Chondrocyte (in vitro differentiated cells): ENCODE measurements at regions not wholly inside any gene's neighbourhood (a gene's known extent, or its start where the extent isn't known, plus 50 kb on each side); places are given as distances from the start of the nearest gene placed in this dataset.

ENCODE experiments used
- DNase-seq: peaks from one replicate; pipeline ENCODE4 v3.0.0; 2021; ENCODE audit warnings: mixed read lengths, low spot score
- H3K27ac Mint-ChIP-seq: one replicate; pipeline ENCODE4 v1.8.0; 2021; ENCODE audit warnings: mild to moderate bottlenecking, moderate library complexity, mixed read lengths; ENCODE audit not compliant: unreplicated experiment
- H3K27me3 Mint-ChIP-seq: 2 replicates; pipeline ENCODE4 v1.8.0; 2021; ENCODE audit warnings: low read depth, mixed read lengths
- H3K36me3 Mint-ChIP-seq: 2 replicates; pipeline ENCODE4 v1.8.0; 2021; ENCODE audit warnings: low read depth, mixed read lengths
- H3K4me1 Mint-ChIP-seq: 2 replicates; pipeline ENCODE4 v1.8.0; 2021; ENCODE audit warnings: low read depth, mild to moderate bottlenecking, mixed read lengths
- H3K4me3 Mint-ChIP-seq: one replicate; pipeline ENCODE4 v1.8.0; 2021; ENCODE audit warnings: mild to moderate bottlenecking, moderate library complexity, mixed read lengths; ENCODE audit not compliant: unreplicated experiment
- H3K9me3 Mint-ChIP-seq: 2 replicates; pipeline ENCODE4 v1.8.0; 2021; ENCODE audit warnings: low read depth, mixed read lengths
- TF ChIP-seq, protein P1 (sequence below): fragments of 200-600 bp; sonication (generic); IDR thresholded peaks from 2 replicates; pipeline ENCODE4 v1.5.0; 2021; ENCODE audit warnings: antibody characterized with exemption, mild to moderate bottlenecking, moderate library complexity

DNA sequence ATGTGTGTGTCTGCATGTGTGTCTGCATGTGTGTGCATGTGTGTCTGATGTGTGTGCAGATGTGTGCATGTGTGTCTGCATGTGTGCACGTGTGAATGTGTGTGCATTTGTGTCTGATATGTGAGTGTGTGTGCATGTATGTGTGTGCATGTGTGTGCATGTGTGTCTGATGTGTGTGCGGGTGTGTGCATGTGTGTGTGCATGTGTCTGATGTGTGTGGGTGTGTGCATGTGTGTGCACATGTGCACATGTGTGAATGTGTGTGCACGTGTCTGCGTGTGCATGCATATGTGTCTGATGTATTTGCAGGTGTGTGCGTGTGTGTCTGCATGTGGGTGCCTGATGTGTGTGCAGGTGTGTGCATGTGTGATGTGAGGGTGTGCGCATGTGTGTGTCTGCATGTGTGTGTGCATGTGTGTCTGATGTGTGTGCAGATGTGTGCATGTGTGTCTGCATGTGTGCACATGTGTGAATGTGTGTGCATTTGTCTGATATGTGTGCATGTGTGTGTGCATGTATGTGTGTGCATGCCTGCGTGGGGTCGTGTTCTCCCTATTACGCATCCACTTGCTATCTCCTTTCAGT, 470.1 kb upstream of the HS6ST1 start:
- no peak overlapping the region for H3K27ac Mint-ChIP-seq
- H3K4me1 Mint-ChIP-seq = no peaks in the 10 kb centered on the region
- H3K4me3 Mint-ChIP-seq = no peak overlapping the region
- H3K27me3 Mint-ChIP-seq = peaks cover 7% of the 10 kb centered on the region
- no peak for DNase-seq
- H3K36me3 Mint-ChIP-seq = no peaks in the 10 kb centered on the region
- no peaks in the 10 kb centered on the region for H3K9me3 Mint-ChIP-seq
- TF ChIP-seq, protein P1, sequence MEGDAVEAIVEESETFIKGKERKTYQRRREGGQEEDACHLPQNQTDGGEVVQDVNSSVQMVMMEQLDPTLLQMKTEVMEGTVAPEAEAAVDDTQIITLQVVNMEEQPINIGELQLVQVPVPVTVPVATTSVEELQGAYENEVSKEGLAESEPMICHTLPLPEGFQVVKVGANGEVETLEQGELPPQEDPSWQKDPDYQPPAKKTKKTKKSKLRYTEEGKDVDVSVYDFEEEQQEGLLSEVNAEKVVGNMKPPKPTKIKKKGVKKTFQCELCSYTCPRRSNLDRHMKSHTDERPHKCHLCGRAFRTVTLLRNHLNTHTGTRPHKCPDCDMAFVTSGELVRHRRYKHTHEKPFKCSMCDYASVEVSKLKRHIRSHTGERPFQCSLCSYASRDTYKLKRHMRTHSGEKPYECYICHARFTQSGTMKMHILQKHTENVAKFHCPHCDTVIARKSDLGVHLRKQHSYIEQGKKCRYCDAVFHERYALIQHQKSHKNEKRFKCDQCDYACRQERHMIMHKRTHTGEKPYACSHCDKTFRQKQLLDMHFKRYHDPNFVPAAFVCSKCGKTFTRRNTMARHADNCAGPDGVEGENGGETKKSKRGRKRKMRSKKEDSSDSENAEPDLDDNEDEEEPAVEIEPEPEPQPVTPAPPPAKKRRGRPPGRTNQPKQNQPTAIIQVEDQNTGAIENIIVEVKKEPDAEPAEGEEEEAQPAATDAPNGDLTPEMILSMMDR = no peak

DNA sequence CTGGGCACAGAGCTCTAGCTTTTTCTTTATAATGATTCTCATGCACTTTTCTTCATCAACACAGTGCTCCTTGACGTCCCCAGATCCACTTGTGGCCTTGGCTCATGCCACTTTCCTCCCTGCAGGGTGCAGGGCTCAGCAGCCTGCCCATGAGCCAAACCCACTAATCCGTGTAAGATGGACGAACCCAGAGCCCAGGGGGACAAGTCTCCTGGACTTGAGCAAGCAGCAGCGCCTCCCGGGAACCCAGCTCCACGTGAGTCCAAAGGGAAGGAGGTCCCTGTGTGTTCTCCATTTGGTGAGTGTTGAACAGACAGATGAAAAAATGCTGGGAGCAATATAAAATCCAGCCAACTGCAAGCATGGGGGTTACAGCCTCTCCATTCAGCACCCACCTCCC, 470.6 kb upstream of the HS6ST1 start:
- no peak overlapping the region for H3K27ac Mint-ChIP-seq
- H3K36me3 Mint-ChIP-seq = no peaks in the 10 kb centered on the region
- DNase-seq = no peak
- no peak overlapping the region for H3K4me3 Mint-ChIP-seq
- TF ChIP-seq, protein P1 = no peak
- H3K27me3 Mint-ChIP-seq = peaks cover 7% of the 10 kb centered on the region
- no peaks in the 10 kb centered on the region for H3K9me3 Mint-ChIP-seq
- no peaks in the 10 kb centered on the region for H3K4me1 Mint-ChIP-seq

DNA sequence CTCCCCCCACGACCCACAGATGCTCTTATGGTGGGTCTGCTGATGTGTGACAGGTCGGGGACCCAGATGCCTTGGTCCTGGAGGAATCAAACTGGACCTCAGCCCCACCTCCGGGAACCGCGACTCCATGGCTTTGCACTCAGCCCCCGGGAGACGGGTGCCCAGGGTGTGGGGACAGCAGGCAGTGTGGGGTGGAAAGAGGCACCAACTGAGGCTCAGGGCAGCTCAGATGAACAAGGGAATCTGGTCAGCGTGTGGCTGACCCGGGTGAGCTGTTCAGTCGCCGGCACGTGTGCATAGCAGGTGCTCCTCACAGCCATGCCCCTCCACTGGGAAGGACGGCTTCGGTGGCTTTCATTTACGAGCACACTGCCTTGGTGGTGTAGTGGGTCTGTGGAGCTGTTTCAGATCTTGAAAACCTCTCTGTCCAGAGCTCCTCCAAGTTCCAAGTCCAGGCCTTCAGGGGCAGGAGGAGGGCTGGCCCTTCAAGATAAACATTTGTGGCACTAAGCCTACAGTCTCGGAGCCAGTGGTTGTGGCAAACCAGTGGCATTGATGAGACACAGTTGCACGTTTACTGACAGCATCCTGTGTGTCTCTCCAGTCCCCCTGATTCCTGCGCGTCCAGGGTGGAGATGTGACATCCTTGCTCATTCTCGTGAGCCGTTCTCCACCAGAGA, 471.2 kb upstream of the HS6ST1 start:
- no peaks in the 10 kb centered on the region for H3K4me1 Mint-ChIP-seq
- TF ChIP-seq, protein P1 = no peak
- no peak overlapping the region for H3K27ac Mint-ChIP-seq
- no peak overlapping the region for H3K4me3 Mint-ChIP-seq
- DNase-seq = no peak
- H3K36me3 Mint-ChIP-seq = no peaks in the 10 kb centered on the region
- H3K27me3 Mint-ChIP-seq = peaks cover 9% of the 10 kb centered on the region
- no peaks in the 10 kb centered on the region for H3K9me3 Mint-ChIP-seq

DNA sequence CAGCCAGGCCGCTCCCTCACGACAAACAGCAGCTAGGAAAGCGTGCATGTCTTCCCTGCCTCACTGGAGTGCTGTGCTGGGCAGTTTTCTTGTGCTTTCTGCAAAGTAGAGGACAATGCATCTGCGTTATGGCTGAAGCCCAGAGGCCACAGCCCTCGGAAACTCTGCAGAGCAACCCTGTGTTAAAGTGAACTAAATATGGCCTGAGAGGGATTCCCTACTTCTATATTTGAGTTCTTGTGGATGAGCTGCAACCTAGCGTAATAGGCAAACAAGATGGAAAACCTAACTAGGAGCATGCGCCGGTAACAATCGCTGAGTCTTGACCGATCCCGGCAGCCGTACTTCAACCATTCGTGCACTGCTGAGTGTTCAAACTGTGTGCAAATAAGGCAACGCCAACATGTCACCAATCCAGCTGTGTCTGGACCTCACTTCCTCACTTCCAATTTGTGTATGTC, 471.9 kb upstream of the HS6ST1 start:
- no peak for DNase-seq
- Mint-ChIP-seq H3K27me3 (peaks cover 13% of the 10 kb centered on the region), H3K4me1 (no peaks in the 10 kb centered on the region), H3K27ac (no peak overlapping the region), H3K9me3 (no peaks in the 10 kb centered on the region), H3K36me3 (no peaks in the 10 kb centered on the region), H3K4me3 (no peak overlapping the region)
- TF ChIP-seq, protein P1 = no peak

DNA sequence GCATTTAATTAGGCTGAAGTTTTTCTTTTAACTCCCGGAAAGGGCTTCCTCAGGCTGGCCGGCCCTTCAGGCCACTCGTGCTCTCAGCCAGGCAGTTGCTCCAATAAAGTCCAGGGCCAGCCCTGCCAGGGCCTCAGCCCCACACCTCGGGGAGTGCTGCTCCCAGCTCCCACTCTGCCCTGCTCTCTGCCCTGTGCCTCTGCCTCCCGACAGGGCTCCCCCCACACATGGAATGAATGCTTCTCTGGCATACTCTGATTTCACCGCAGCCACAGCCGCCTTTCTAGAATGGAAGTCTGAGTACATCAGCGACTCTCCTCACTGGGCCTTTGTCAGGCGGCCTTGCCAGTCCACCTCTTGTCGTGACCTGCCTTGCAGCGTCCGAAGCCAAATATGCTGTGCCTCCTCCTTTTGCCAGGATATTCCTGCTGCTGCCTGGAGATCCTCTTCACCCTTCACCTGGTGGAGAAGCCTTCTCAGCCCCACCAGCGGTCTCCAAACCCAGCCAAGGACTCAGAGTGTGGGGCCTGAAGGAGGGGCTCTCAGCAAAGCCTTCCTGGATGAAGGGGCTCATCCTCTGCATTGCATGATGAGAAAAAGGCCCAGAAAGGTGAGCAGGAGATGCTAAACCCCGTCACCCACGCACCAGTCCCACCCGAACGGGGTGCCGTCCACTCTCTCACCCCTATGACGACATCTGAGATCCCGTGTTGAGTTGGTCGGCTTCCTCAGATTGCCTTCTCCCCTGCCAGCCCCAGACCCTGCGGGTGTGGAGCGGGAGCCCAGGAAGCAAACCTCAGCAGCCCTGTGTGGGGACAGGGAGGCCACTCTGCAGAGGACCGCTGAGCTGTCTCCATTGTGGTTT, 472.7 kb upstream of the HS6ST1 start:
- no peaks in the 10 kb centered on the region for H3K9me3 Mint-ChIP-seq
- no peak overlapping the region for H3K27ac Mint-ChIP-seq
- no peaks in the 10 kb centered on the region for H3K36me3 Mint-ChIP-seq
- H3K4me1 Mint-ChIP-seq = no peaks in the 10 kb centered on the region
- H3K27me3 Mint-ChIP-seq = peaks cover 16% of the 10 kb centered on the region
- DNase-seq = no peak
- TF ChIP-seq, protein P1 = no peak
- H3K4me3 Mint-ChIP-seq = no peak overlapping the region
